ENCODE measurements at regions not wholly inside any gene's neighbourhood (a gene's known extent, or its start where the extent isn't known, plus 50 kb on each side); places are given as distances from the start of the nearest gene placed in this dataset.

- Mint-ChIP-seq H3K4me3 (no peak overlapping the region), H3K4me1 (peaks cover 6% of the 10 kb centered on the region), H3K27me3 (ENCODE audit: insufficient read depth, low read depth) (no peaks in the 10 kb centered on the region), H3K27ac (no peak overlapping the region), H3K36me3 (no peaks in the 10 kb centered on the region), H3K9me3 (no peaks in the 10 kb centered on the region)
- H2AFZ ChIP-seq (replicated peaks): no peak overlapping the region
- H3K36me3 ChIP-seq: no peaks in the 10 kb centered on the region
- no peaks in the 10 kb centered on the region for H3K9me3 ChIP-seq (ENCODE audit: low read depth)
- no peak for DNase-seq (ENCODE audit: low spot score)
- H3K79me2 ChIP-seq (ENCODE audit: low read depth): no peaks in the 10 kb centered on the region
- no peak overlapping the region for H3K27ac ChIP-seq
- H3K27me3 ChIP-seq: no peaks in the 10 kb centered on the region
- no peak overlapping the region for H3K4me3 ChIP-seq
- no peaks in the 10 kb centered on the region for H3F3A ChIP-seq (ENCODE audit: low read depth)
- no peak overlapping the region for H3K4me2 ChIP-seq
- no peak overlapping the region for H3K9ac ChIP-seq
- TF ChIP-seq, protein P1, sequence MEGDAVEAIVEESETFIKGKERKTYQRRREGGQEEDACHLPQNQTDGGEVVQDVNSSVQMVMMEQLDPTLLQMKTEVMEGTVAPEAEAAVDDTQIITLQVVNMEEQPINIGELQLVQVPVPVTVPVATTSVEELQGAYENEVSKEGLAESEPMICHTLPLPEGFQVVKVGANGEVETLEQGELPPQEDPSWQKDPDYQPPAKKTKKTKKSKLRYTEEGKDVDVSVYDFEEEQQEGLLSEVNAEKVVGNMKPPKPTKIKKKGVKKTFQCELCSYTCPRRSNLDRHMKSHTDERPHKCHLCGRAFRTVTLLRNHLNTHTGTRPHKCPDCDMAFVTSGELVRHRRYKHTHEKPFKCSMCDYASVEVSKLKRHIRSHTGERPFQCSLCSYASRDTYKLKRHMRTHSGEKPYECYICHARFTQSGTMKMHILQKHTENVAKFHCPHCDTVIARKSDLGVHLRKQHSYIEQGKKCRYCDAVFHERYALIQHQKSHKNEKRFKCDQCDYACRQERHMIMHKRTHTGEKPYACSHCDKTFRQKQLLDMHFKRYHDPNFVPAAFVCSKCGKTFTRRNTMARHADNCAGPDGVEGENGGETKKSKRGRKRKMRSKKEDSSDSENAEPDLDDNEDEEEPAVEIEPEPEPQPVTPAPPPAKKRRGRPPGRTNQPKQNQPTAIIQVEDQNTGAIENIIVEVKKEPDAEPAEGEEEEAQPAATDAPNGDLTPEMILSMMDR (IDR thresholded peaks at IDR 0.05): no peak
- no peak for TF ChIP-seq EZH2 (IDR thresholded peaks at IDR 0.05)
- no peak for TF ChIP-seq EZH2phosphoT487 (IDR thresholded peaks at IDR 0.05)
- no peaks in the 10 kb centered on the region for H4K20me1 ChIP-seq (ENCODE audit: low read depth)
- no peaks in the 10 kb centered on the region for H3K4me1 ChIP-seq
Measured at GRCh38 chr9:80586786-80587330, 1015.1 kb downstream of the TLE4 start.

DNA sequence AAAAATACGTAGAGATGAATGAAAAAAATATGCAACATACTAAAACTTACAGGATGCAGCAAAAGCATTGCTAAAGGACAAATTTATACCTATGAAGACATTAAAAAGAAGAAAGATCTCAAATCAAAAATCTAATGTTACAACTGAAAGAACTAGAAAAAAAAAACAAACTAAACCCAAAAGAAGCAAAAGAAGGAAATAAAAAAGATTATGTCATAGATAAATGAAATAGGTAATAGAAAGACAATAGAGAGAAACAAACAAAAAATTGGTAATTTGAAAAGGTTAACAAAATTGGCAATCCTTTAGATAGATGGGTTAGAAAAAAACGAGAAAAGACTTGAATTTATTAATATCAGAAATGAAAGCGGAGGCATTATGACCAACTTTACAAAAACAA, 1000.2 kb downstream of the TLE4 start:
- no peaks in the 10 kb centered on the region for H3K4me1 Mint-ChIP-seq
- no peak overlapping the region for H3K4me3 Mint-ChIP-seq
- no peak overlapping the region for H2AFZ ChIP-seq (replicated peaks)
- no peaks in the 10 kb centered on the region for H4K20me1 ChIP-seq (ENCODE audit: low read depth)
- H3K36me3 Mint-ChIP-seq: peaks cover 1% of the 10 kb centered on the region
- peaks cover 7% of the 10 kb centered on the region for H3K36me3 ChIP-seq
- H3K27ac ChIP-seq: no peak overlapping the region
- H3K4me1 ChIP-seq: no peaks in the 10 kb centered on the region
- no peak overlapping the region for H3K9ac ChIP-seq
- no peak overlapping the region for H3K27ac Mint-ChIP-seq
- DNase-seq (ENCODE audit: low spot score): no peak
- peaks cover 54% of the 10 kb centered on the region for H3K9me3 Mint-ChIP-seq
- no peaks in the 10 kb centered on the region for H3F3A ChIP-seq (ENCODE audit: low read depth)
- no peak overlapping the region for H3K4me3 ChIP-seq
- TF ChIP-seq EZH2phosphoT487 (IDR thresholded peaks at IDR 0.05): no peak
- no peak for TF ChIP-seq EZH2 (IDR thresholded peaks at IDR 0.05)
- TF ChIP-seq, protein P1 (IDR thresholded peaks at IDR 0.05): no peak
- peaks cover 2% of the 10 kb centered on the region for H3K27me3 Mint-ChIP-seq (ENCODE audit: insufficient read depth, low read depth)
- no peaks in the 10 kb centered on the region for H3K27me3 ChIP-seq
- H3K9me3 ChIP-seq (ENCODE audit: low read depth): peaks cover 17% of the 10 kb centered on the region
- H3K79me2 ChIP-seq (ENCODE audit: low read depth): no peaks in the 10 kb centered on the region
- H3K4me2 ChIP-seq: no peak overlapping the region

DNA sequence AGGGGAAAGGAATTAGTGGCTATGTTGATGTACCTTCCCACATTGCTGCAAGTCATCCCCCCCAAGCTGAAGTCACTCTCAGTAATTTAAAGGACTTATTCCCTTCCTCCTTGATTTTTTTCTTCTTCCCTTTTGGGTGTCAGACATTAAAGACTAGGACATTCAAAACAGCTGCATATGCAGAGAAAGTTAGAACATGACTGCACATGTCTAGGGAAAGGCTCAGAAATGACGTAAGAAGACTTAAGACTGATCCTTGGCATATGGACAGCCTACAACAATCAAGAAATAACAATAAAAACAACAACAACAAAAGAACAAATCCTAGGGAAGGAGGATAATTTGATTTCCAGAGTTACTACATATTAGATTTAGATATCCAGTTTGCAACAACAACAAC, 997.5 kb downstream of the TLE4 start:
- Mint-ChIP-seq H3K36me3 (no peaks in the 10 kb centered on the region), H3K27me3 (ENCODE audit: insufficient read depth, low read depth) (peaks cover 2% of the 10 kb centered on the region), H3K27ac (no peak overlapping the region), H3K9me3 (peaks cover 38% of the 10 kb centered on the region), H3K4me3 (no peak overlapping the region), H3K4me1 (no peaks in the 10 kb centered on the region)
- peaks cover 7% of the 10 kb centered on the region for H3K36me3 ChIP-seq
- no peak for DNase-seq (ENCODE audit: low spot score)
- H3F3A ChIP-seq (ENCODE audit: low read depth): no peaks in the 10 kb centered on the region
- no peak overlapping the region for H3K9ac ChIP-seq
- TF ChIP-seq, protein P1 (IDR thresholded peaks at IDR 0.05): no peak
- no peak for TF ChIP-seq EZH2 (IDR thresholded peaks at IDR 0.05)
- TF ChIP-seq EZH2phosphoT487 (IDR thresholded peaks at IDR 0.05): no peak
- H3K4me3 ChIP-seq: no peak overlapping the region
- no peak overlapping the region for H3K27ac ChIP-seq
- H3K4me2 ChIP-seq: no peak overlapping the region
- peaks cover 17% of the 10 kb centered on the region for H3K9me3 ChIP-seq (ENCODE audit: low read depth)
- no peaks in the 10 kb centered on the region for H3K79me2 ChIP-seq (ENCODE audit: low read depth)
- H3K4me1 ChIP-seq: no peaks in the 10 kb centered on the region
- H3K27me3 ChIP-seq: no peaks in the 10 kb centered on the region
- H4K20me1 ChIP-seq (ENCODE audit: low read depth): no peaks in the 10 kb centered on the region
- H2AFZ ChIP-seq (replicated peaks): no peak overlapping the region

Data from neural progenitor cell (in vitro differentiated cells).